ENCODE measurements at regions not wholly inside any gene's neighbourhood (a gene's known extent, or its start where the extent isn't known, plus 50 kb on each side); places are given as distances from the start of the nearest gene placed in this dataset.

GRCh38 chr13:104024416-104025170 is 958.4 kb upstream of the SLC10A2 start:
- no peak for TF ChIP-seq SPI1 (IDR thresholded peaks at IDR 0.05; ENCODE audit: low read depth, low read length)
- TF ChIP-seq POLR2AphosphoS5 (IDR thresholded peaks at IDR 0.05; ENCODE audit: low read depth, low read length) = no peak
- no peak for TF ChIP-seq PAX5 (IDR thresholded peaks at IDR 0.05; ENCODE audit: insufficient read depth, low read length, severe bottlenecking)

Measured in GM12891 (cell line).